Left ventricle myocardium inferior (tissue), 1 donor: ENCODE measurements at regions not wholly inside any gene's neighbourhood (a gene's known extent, or its start where the extent isn't known, plus 50 kb on each side); places are given as distances from the start of the nearest gene placed in this dataset.

Source experiments
- DNase-seq: peaks from one replicate; pipeline ENCODE4 v3.0.0-alpha.2; 2020
- H3K27ac ChIP-seq: fragments of 200-600 bp; replicated peaks from 2 replicates; pipeline ENCODE4 v1.8.0; 2021
- H3K27me3 ChIP-seq: fragments of 200-600 bp; 2 replicates; pipeline ENCODE4 v1.8.0; 2021; ENCODE audit warnings: low read depth
- H3K36me3 ChIP-seq: fragments of 200-600 bp; 2 replicates; pipeline ENCODE4 v1.8.0; 2021
- H3K4me1 ChIP-seq: fragments of 200-600 bp; 2 replicates; pipeline ENCODE4 v1.8.0; 2021
- H3K4me3 ChIP-seq: fragments of 200-600 bp; 2 replicates; pipeline ENCODE4 v1.8.0; 2021; ENCODE audit warnings: mild to moderate bottlenecking, moderate library complexity
- H3K9me3 ChIP-seq: fragments of 200-600 bp; replicated peaks from 2 replicates; pipeline ENCODE4 v1.8.0; 2021
- CTCF ChIP-seq: fragments of 200-600 bp; IDR thresholded peaks from 2 replicates; pipeline ENCODE4 v1.8.0; 2021; ENCODE audit warnings: antibody characterized with exemption, mild to moderate bottlenecking, borderline replicate concordance
- intact Hi-C: fragments of 100-400 bp; cut with micrococcal nuclease; formaldehyde crosslinking; loops from one replicate; pipeline ENCODE4 v1.11.0; 2022
- donor health status: DM: no; HTN: yes; CAD: no; lungs with severe emphysema.

GRCh38 chr4:100605144-100605543, 87.3 kb upstream of the EMCN start:
- Histone ChIP-seq H3K27me3 (no peaks in the 10 kb centered on the region), H3K4me3 (no peak overlapping the region), H3K4me1 (no peaks in the 10 kb centered on the region), H3K9me3 (no peaks in the 10 kb centered on the region), H3K36me3 (no peaks in the 10 kb centered on the region), H3K27ac (no peak overlapping the region)
- intact Hi-C loops: no loop called here
- DNase-seq: no peak
- no peak for TF ChIP-seq CTCF

GRCh38 chr4:100593935-100594334, 76.1 kb upstream of the EMCN start:
- Histone ChIP-seq H3K27ac (no peak overlapping the region), H3K36me3 (no peaks in the 10 kb centered on the region), H3K4me3 (no peak overlapping the region), H3K27me3 (no peaks in the 10 kb centered on the region), H3K4me1 (peaks cover 28% of the 10 kb centered on the region), H3K9me3 (no peaks in the 10 kb centered on the region)
- intact Hi-C loops: loop anchor here (10.0 kb wide), 1 partner anchor 51 kb away; no protein-coding TSS in a partner anchor
- no peak for TF ChIP-seq CTCF
- DNase-seq: no peak

GRCh38 chr4:100591161-100591876, 73.5 kb upstream of the EMCN start:
- no peaks in the 10 kb centered on the region for H3K9me3 ChIP-seq
- peak overlapping the region; percentile 10 for H3K4me3 ChIP-seq
- peak overlapping the region; percentile 53 for H3K27ac ChIP-seq
- H3K36me3 ChIP-seq: no peaks in the 10 kb centered on the region
- DNase-seq: peak; percentile 51
- H3K4me1 ChIP-seq: peaks cover 28% of the 10 kb centered on the region
- TF ChIP-seq CTCF: no peak
- intact Hi-C loops: loop anchor here (10.0 kb wide), 1 partner anchor 53 kb away; no protein-coding TSS in a partner anchor
- H3K27me3 ChIP-seq: no peaks in the 10 kb centered on the region

GRCh38 chr4:100590325-100590724, 72.5 kb upstream of the EMCN start:
- no peak overlapping the region for H3K4me3 ChIP-seq
- H3K27me3 ChIP-seq: no peaks in the 10 kb centered on the region
- intact Hi-C loops: loop anchor here (10.0 kb wide), 1 partner anchor 54 kb away; no protein-coding TSS in a partner anchor
- DNase-seq: no peak
- no peak for TF ChIP-seq CTCF
- H3K36me3 ChIP-seq: no peaks in the 10 kb centered on the region
- H3K27ac ChIP-seq: no peak overlapping the region
- H3K9me3 ChIP-seq: no peaks in the 10 kb centered on the region
- peaks cover 28% of the 10 kb centered on the region for H3K4me1 ChIP-seq

GRCh38 chr4:100588076-100588475, 70.3 kb upstream of the EMCN start:
- Histone ChIP-seq H3K27ac (no peak overlapping the region), H3K27me3 (no peaks in the 10 kb centered on the region), H3K9me3 (no peaks in the 10 kb centered on the region), H3K36me3 (no peaks in the 10 kb centered on the region), H3K4me1 (peaks cover 28% of the 10 kb centered on the region), H3K4me3 (no peak overlapping the region)
- no peak for DNase-seq
- intact Hi-C loops: no loop called here
- no peak for TF ChIP-seq CTCF
